ENCODE measurements at regions not wholly inside any gene's neighbourhood (a gene's known extent, or its start where the extent isn't known, plus 50 kb on each side); places are given as distances from the start of the nearest gene placed in this dataset.

- DNase-seq (ENCODE audit: low spot score) = no peak
- 56% methylated on average over 3 of the region's 3 CpGs for WGBS
- Histone ChIP-seq H3K9me3 (ENCODE audit: control insufficient read depth in 4 of 4, low read length in 3 of 4) (peaks cover 0 to 3% (median 1%) of the 10 kb centered on the region in 4 donors), H3K4me1 (ENCODE audit: control insufficient read depth in 4 of 4, insufficient read depth in 4 of 4, low read length in 3 of 4) (no peaks in the 10 kb centered on the region), H3K27me3 (ENCODE audit: control insufficient read depth in 4 of 4, insufficient read depth in 4 of 4, low read length in 3 of 4) (no peaks in the 10 kb centered on the region), H3K36me3 (ENCODE audit: control insufficient read depth in 4 of 4, insufficient read depth in 3 of 4, low read depth in 1 of 4, low read length in 3 of 4) (no peaks in the 10 kb centered on the region), H3K9ac (ENCODE audit: low read depth in 1 of 2, low read length in 2 of 2) (no peak overlapping the region), H3K4me3 (ENCODE audit: low read depth in 1 of 3, low read length in 3 of 3) (no peak overlapping the region), H3K27ac (ENCODE audit: low read depth in 1 of 2, low read length in 2 of 2) (no peak overlapping the region)
- TF ChIP-seq RAD21 (IDR thresholded peaks at IDR 0.05) (no peak), YY1 (IDR thresholded peaks at IDR 0.05) (no peak), CTCF (IDR thresholded peaks at IDR 0.05; ENCODE audit: low read depth, low read length, missing input control) (no peak), ZBTB33 (IDR thresholded peaks at IDR 0.05) (no peak), RXRA (IDR thresholded peaks at IDR 0.05) (no peak), MAX (IDR thresholded peaks at IDR 0.05) (no peak), GABPA (IDR thresholded peaks at IDR 0.05 in 1 of 2, conservative IDR thresholded peaks at IDR 0.05 in 1 of 2) (no peak), EGR1 (IDR thresholded peaks at IDR 0.05; ENCODE audit: low read depth in 2 of 2) (no peak), HNF4G (IDR thresholded peaks at IDR 0.05) (no peak), NR2F2 (IDR thresholded peaks at IDR 0.05) (no peak), JUND (IDR thresholded peaks at IDR 0.05) (no peak)
Observed at GRCh38 chr5:62042007-62042406, 264.0 kb upstream of the KIF2A start.

GRCh38 chr5:62043289-62044280 is 262.4 kb upstream of the KIF2A start:
- Histone ChIP-seq H3K36me3 (ENCODE audit: control insufficient read depth in 4 of 4, insufficient read depth in 3 of 4, low read depth in 1 of 4, low read length in 3 of 4) (no peaks in the 10 kb centered on the region), H3K27ac (ENCODE audit: low read depth in 1 of 2, low read length in 2 of 2) (no peak overlapping the region), H3K27me3 (ENCODE audit: control insufficient read depth in 4 of 4, insufficient read depth in 4 of 4, low read length in 3 of 4) (no peaks in the 10 kb centered on the region), H3K9me3 (ENCODE audit: control insufficient read depth in 4 of 4, low read length in 3 of 4) (peaks cover 0 to 3% (median 1%) of the 10 kb centered on the region in 4 donors), H3K9ac (ENCODE audit: low read depth in 1 of 2, low read length in 2 of 2) (no peak overlapping the region), H3K4me1 (ENCODE audit: control insufficient read depth in 4 of 4, insufficient read depth in 4 of 4, low read length in 3 of 4) (no peaks in the 10 kb centered on the region), H3K4me3 (ENCODE audit: low read depth in 1 of 3, low read length in 3 of 3) (no peak overlapping the region)
- WGBS = 20% methylated on average over 4 of the region's 4 CpGs
- TF ChIP-seq TAF1 (conservative IDR thresholded peaks at IDR 0.05) = no peak
- DNase-seq (ENCODE audit: low spot score) = no peak

- no peak for DNase-seq (ENCODE audit: low spot score)
- H3K27me3 ChIP-seq (ENCODE audit: control insufficient read depth in 4 of 4, insufficient read depth in 4 of 4, low read length in 3 of 4) = no peaks in the 10 kb centered on the region
- WGBS = 69% methylated on average over 2 of the region's 2 CpGs
- H3K4me3 ChIP-seq (ENCODE audit: low read depth in 1 of 3, low read length in 3 of 3) = no peak overlapping the region
- peaks cover 0 to 3% (median 1%) of the 10 kb centered on the region in 4 donors for H3K9me3 ChIP-seq (ENCODE audit: control insufficient read depth in 4 of 4, low read length in 3 of 4)
- TF ChIP-seq FOXA1 (IDR thresholded peaks at IDR 0.05) (no peak), ZBTB33 (IDR thresholded peaks at IDR 0.05) (no peak), YY1 (IDR thresholded peaks at IDR 0.05) (no peak), SP1 (IDR thresholded peaks at IDR 0.05) (no peak), GABPA (IDR thresholded peaks at IDR 0.05 in 1 of 2, conservative IDR thresholded peaks at IDR 0.05 in 1 of 2) (no peak), FOXA2 (IDR thresholded peaks at IDR 0.05) (no peak)
- no peaks in the 10 kb centered on the region for H3K4me1 ChIP-seq (ENCODE audit: control insufficient read depth in 4 of 4, insufficient read depth in 4 of 4, low read length in 3 of 4)
- H3K27ac ChIP-seq (ENCODE audit: low read depth in 1 of 2, low read length in 2 of 2) = no peak overlapping the region
- H3K36me3 ChIP-seq (ENCODE audit: control insufficient read depth in 4 of 4, insufficient read depth in 3 of 4, low read depth in 1 of 4, low read length in 3 of 4) = no peaks in the 10 kb centered on the region
- H3K9ac ChIP-seq (ENCODE audit: low read depth in 1 of 2, low read length in 2 of 2) = no peak overlapping the region
Observed at GRCh38 chr5:62044989-62045388, 261.0 kb upstream of the KIF2A start.
